ENCODE measurements at regions not wholly inside any gene's neighbourhood (a gene's known extent, or its start where the extent isn't known, plus 50 kb on each side); places are given as distances from the start of the nearest gene placed in this dataset.

- TF ChIP-seq TCF7L2 (IDR thresholded peaks at IDR 0.05; ENCODE audit: low read depth, low read length) (no peak), SIN3A (IDR thresholded peaks at IDR 0.05; ENCODE audit: borderline replicate concordance, insufficient read depth, low read depth, low read length) (no peak), POLR2AphosphoS5 (IDR thresholded peaks at IDR 0.05; ENCODE audit: low read depth, low read length) (no peak), REST (IDR thresholded peaks at IDR 0.05; ENCODE audit: insufficient read depth in 1 of 2, low read depth in 2 of 2, low read length in 1 of 2) (no peak), CTCF (IDR thresholded peaks at IDR 0.05) (no peak)
- H3K9me3 ChIP-seq (ENCODE audit: control insufficient read depth, insufficient read depth, low read depth, low read length), result no peaks in the 10 kb centered on the region
- no peaks in the 10 kb centered on the region for H3K4me1 ChIP-seq (ENCODE audit: control insufficient read depth, insufficient read depth, low read length)
- no TSS peak for BruUV-seq (replicated peaks)
- no peak for ATAC-seq
- no peaks in the 10 kb centered on the region for H3K27me3 ChIP-seq (ENCODE audit: control insufficient read depth, insufficient read depth, low read length)
- in situ Hi-C loops (cut with HindIII; ENCODE audit: low pct_unique_long_range_greater_than_20kb, low sequenced_read_pairs) (no loop called here), intact Hi-C loops (cut with micrococcal nuclease; ENCODE audit: unreplicated experiment) (no loop called here)
- ChIA-PET CTCF (no interaction called here), POLR2A (no interaction called here)
- H3K36me3 ChIP-seq (ENCODE audit: control insufficient read depth, insufficient read depth, low read length), result no peaks in the 10 kb centered on the region
- no peak overlapping the region for H3K27ac ChIP-seq (ENCODE audit: low read length)
- no peak for DNase-seq (ENCODE audit: low read depth, low spot score)
- no peak overlapping the region for H3K4me3 ChIP-seq (ENCODE audit: low read depth in 2 of 2, low read length in 2 of 2)
These were observed 90.3 kb upstream of the SOX1 start for GRCh38 chr13:111976474-111977178.

- no peaks in the 10 kb centered on the region for H3K9me3 ChIP-seq (ENCODE audit: control insufficient read depth, insufficient read depth, low read depth, low read length)
- POLR2A ChIA-PET, result no interaction called here
- no peak for DNase-seq (ENCODE audit: low read depth, low spot score)
These were observed 89.8 kb upstream of the SOX1 start for GRCh38 chr13:111977179-111977506.

More at GRCh38 chr13:111977179-111977506, 89.8 kb upstream of the SOX1 start:
- in situ Hi-C loops (cut with HindIII; ENCODE audit: low pct_unique_long_range_greater_than_20kb, low sequenced_read_pairs), result no loop called here
- CTCF ChIA-PET, result no interaction called here
- Histone ChIP-seq H3K27ac (ENCODE audit: low read length) (no peak overlapping the region), H3K4me3 (ENCODE audit: low read depth in 2 of 2, low read length in 2 of 2) (no peak overlapping the region), H3K27me3 (ENCODE audit: control insufficient read depth, insufficient read depth, low read length) (no peaks in the 10 kb centered on the region), H3K36me3 (ENCODE audit: control insufficient read depth, insufficient read depth, low read length) (no peaks in the 10 kb centered on the region), H3K4me1 (ENCODE audit: control insufficient read depth, insufficient read depth, low read length) (no peaks in the 10 kb centered on the region)
- intact Hi-C loops (cut with micrococcal nuclease; ENCODE audit: unreplicated experiment), result no loop called here
- TF ChIP-seq REST (IDR thresholded peaks at IDR 0.05; ENCODE audit: insufficient read depth in 1 of 2, low read depth in 2 of 2, low read length in 1 of 2), result no peak
- no peak for TF ChIP-seq SIN3A (IDR thresholded peaks at IDR 0.05; ENCODE audit: borderline replicate concordance, insufficient read depth, low read depth, low read length)
- TF ChIP-seq POLR2AphosphoS5 (IDR thresholded peaks at IDR 0.05; ENCODE audit: low read depth, low read length), result no peak
- TF ChIP-seq CTCF (IDR thresholded peaks at IDR 0.05), result no peak
- TF ChIP-seq TCF7L2 (IDR thresholded peaks at IDR 0.05; ENCODE audit: low read depth, low read length), result no peak
- BruUV-seq (replicated peaks), result no TSS peak
- ATAC-seq, result no peak
